VCaP (cell line): ENCODE measurements at regions not wholly inside any gene's neighbourhood (a gene's known extent, or its start where the extent isn't known, plus 50 kb on each side); places are given as distances from the start of the nearest gene placed in this dataset.
"Not testable (repeated sequence)": the region's sequence is repeated elsewhere in the genome, so short reads cannot be mapped to it uniquely, and the experiment has no call there.

Experiments used
- H3K27ac ChIP-seq: fragments of 450-650 bp; 2 replicates; pipeline ENCODE4 v1.5.1; 2017
- TF ChIP-seq, protein P1 (sequence below): fragments of 450-650 bp; conservative IDR thresholded peaks from 2 replicates; pipeline ENCODE4 v1.5.1; 2017; ENCODE audit warnings: mild to moderate bottlenecking, moderate library complexity

DNA sequence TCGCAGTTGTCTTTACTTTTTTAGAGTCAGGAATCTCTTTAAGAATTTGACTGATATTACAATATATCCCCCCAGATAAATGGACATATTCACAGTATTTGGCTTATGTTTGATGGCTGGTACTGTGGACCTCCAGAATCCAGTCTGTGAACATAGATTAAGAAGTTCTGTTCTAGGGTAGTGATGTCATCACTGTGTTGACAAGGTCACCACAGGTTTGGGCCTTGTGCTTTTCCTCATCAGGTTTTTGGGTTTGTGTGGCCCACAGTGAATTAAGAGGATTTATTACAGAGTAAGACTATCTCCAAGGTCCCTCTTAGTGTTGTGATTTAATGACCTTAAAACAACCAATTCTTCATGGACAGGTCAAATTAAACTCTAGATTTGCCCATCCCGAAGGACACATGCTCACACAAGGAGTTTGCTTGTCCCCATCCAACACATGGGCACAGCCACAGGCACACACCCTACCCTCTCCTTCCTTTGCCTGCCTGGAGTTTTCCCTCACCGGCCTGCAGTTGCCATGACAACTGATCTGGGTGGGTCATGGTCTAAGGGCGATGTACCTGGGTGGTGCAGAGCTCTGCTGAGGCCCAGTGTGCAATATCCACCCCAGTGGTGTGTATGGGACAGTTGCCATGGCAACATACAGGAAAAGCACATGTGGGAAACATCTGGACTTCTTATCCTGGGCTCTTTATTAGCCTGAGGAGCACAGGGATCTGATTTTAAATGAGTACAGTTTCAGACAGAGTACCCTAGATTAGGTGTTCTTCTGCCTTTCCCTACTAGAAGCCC is 98.6 kb downstream of the NAV1 start:
- TF ChIP-seq, protein P1, sequence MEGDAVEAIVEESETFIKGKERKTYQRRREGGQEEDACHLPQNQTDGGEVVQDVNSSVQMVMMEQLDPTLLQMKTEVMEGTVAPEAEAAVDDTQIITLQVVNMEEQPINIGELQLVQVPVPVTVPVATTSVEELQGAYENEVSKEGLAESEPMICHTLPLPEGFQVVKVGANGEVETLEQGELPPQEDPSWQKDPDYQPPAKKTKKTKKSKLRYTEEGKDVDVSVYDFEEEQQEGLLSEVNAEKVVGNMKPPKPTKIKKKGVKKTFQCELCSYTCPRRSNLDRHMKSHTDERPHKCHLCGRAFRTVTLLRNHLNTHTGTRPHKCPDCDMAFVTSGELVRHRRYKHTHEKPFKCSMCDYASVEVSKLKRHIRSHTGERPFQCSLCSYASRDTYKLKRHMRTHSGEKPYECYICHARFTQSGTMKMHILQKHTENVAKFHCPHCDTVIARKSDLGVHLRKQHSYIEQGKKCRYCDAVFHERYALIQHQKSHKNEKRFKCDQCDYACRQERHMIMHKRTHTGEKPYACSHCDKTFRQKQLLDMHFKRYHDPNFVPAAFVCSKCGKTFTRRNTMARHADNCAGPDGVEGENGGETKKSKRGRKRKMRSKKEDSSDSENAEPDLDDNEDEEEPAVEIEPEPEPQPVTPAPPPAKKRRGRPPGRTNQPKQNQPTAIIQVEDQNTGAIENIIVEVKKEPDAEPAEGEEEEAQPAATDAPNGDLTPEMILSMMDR = no peak
- no peak overlapping the region for H3K27ac ChIP-seq

DNA sequence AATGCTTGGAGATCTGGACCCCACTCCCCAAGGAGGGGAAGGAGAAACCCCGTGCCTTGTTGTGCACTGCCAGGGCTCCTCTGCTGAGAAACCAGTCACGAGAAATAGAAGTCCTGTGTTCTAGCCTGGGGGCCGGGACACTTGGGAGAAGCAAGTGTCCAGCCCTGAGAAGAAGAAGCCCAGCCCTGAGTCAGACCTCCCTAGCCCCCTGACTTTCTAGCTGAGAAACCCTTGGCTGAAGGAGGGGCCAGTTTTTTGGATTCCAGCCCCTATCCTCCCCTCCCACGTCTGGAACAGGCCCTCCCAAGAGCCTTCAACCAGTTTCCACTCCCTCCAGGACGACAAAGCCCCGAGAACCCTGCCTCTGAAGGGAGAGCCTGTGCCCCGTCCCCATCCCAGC is 100.5 kb downstream of the NAV1 start:
- TF ChIP-seq, protein P1 = no peak
- H3K27ac ChIP-seq = no peak overlapping the region

DNA sequence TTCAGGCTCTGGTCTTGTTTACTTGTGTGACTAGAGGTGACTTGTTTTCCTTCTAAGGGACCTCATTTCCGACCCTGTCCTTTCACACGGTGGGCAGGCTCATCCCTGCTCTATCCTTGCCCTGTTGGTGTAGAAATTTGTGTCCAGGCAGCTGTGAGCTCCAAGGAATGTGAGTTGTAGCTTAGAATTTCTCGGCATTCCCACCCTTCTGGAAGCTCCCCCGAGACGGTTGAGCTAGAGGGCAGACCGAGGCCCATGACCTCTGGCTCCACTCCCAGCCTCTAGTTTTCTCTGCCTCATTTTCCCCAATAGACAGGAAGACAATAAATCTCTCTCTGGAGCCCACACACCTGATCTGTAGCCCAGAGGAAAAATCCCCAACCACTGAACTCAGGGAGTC is 100.9 kb downstream of the NAV1 start:
- H3K27ac ChIP-seq = no peak overlapping the region
- TF ChIP-seq, protein P1 = no peak

DNA sequence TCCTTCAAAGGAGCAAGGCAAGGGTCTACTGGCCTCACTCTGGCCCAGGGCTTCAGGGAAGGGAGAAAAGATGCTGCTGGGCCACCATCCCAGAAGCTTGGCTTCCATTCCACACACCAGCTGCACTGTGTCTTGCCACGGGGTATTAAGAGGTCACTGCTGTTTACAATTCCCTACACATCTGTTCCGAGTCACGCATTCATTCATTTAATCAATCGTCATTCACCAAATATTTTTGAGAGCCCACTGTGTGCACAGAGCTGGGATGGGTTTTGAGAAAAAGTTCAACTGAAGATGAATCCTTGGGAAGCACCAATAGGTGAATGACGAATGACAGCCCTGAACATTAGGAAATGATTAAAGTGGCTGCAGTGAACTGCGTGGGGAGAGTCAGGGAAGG is 101.7 kb downstream of the NAV1 start:
- TF ChIP-seq, protein P1 = no peak
- H3K27ac ChIP-seq = no peak overlapping the region

DNA sequence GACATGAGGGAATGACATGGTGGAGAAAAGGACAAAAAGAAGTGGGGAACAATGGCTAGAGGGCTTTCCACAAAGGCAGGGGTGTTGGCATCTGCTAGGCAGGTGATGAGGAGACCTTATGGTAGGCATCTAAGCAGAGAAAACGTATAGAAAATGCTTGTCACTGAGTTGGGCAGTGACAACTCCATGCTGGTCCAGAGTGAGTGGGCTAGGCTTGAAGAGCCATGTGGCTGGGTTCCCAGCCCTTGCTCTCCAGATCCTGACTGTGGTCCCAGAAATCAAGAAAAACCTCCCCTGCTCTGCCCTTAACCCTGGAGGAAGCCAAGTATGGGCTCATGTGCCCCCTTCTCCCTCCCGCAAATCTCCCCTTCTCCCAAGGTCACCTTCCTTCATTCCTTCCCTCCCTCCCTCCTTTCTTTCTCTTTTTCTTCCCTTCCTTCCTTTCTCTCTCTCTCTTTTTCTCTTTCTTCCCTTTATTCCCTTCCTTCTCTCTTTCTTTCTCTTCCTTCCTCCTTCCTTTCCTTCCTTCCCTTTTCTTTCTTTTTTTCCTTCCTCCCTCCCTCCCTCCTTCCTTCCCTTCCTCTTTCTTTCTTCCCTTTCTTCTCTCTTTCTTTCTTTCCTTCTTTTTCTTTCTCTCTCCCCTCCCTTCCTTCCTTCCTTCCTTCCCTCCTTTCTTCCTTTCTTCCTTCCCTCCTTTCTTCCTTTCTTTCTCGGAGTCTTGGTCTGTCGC is 102.8 kb downstream of the NAV1 start:
- TF ChIP-seq, protein P1 = no peak
- H3K27ac ChIP-seq = no peak overlapping the region

DNA sequence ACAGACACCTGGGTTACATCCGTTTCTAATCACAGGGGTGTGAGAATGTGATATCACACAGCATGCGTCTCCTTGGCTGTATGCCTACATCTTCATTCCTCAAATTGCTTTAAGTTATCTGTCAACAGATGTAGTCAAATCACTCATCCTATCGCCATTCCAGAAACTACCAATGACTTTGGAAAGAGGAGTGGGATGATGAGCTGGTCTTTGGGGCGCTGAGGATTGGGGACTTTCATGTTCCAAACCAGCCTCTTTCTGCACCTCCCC is 104.8 kb downstream of the NAV1 start:
- TF ChIP-seq, protein P1 = no peak

DNA sequence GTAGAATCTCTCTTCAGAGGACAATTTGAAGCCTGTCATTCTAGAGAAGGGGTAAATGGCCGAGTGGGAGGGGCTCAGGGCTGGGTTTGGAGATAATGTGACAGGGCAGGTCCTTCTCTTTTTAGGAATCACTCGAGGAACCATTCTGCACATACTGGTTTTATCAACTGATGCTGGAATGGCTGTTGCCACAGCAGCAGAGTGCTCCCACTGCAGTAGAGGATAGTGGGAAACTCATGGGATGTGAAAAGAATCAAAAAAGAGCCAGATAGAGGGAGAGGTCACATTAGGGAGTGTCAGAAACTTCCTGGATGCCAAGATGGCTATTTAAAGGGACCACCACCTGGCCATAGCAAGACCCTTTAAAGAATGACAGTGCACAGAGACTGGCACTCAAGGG is 105.3 kb downstream of the NAV1 start:
- TF ChIP-seq, protein P1 = no peak
- no peak overlapping the region for H3K27ac ChIP-seq

More for the DNA sequence above, 104.8 kb downstream of the NAV1 start:
- no peak overlapping the region for H3K27ac ChIP-seq

DNA sequence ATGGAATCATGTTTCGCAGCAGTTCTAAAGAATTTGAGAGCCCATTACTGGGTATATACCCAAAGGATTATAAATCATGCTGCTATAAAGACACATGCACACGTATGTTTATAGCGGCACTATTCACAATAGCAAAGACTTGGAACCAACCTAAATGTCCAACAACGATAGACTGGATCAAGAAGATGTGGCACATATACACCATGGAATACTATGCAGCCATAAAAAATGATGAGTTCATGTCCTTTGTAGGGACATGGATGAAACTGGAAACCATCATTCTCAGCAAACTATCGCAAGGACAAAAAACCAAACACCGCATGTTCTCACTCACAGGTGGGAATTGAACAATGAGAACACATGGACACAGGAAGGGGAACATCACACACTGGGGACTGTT is 106.1 kb downstream of the NAV1 start:
- H3K27ac ChIP-seq = not testable (repeated sequence)
